Heart left ventricle (tissue), 16 donors: ENCODE measurements at regions not wholly inside any gene's neighbourhood (a gene's known extent, or its start where the extent isn't known, plus 50 kb on each side); places are given as distances from the start of the nearest gene placed in this dataset.

Experiments used
- ATAC-seq, 4 donors: fragments of 200-7000 bp; cut with Tn5 transposase; one replicate each; pipeline ENCODE4 v1.9.1; 2020 to 2022; ENCODE audit warnings: moderate library complexity in 4 of 4, mild to moderate bottlenecking in 3 of 4, moderate number of reproducible peaks in 1 of 4
- DNase-seq, 5 donors: peaks; one replicate each; pipeline ENCODE4 v3.0.0-alpha.2; 2020
- H3K27ac ChIP-seq, 12 donors: fragments of 200-600 bp; sonication (generic) in 4 of 12; one replicate each; pipeline versions ENCODE4 v1.5.0 to v1.8.0; 2016 to 2022; ENCODE audit warnings: mild to moderate bottlenecking in 2 of 12
- H3K27me3 ChIP-seq, 9 donors: fragments of 200-600 bp; sonication (generic) in 2 of 9; one replicate each; pipeline versions ENCODE4 v1.5.1 to v1.8.0; 2016 to 2022; ENCODE audit warnings: mild to moderate bottlenecking in 3 of 9
- H3K36me3 ChIP-seq, 9 donors: fragments of 200-600 bp; sonication (generic) in 2 of 9; one replicate each; pipeline versions ENCODE4 v1.5.0 to v1.8.0; 2018 to 2022; ENCODE audit warnings: mild to moderate bottlenecking in 2 of 9
- H3K4me1 ChIP-seq, 12 donors: fragments of 200-600 bp; sonication (generic) in 4 of 12; one replicate each; pipeline versions ENCODE4 v1.5.0 to v1.8.0; 2016 to 2022; ENCODE audit warnings: mild to moderate bottlenecking in 3 of 12
- H3K4me3 ChIP-seq, 12 donors: fragments of 200-600 bp; sonication (generic) in 4 of 12; one replicate each; pipeline versions ENCODE4 v1.5.0 to v1.8.0; 2017 to 2022; ENCODE audit warnings: mild to moderate bottlenecking in 9 of 12, moderate library complexity in 4 of 12
- H3K9me3 ChIP-seq, 12 donors: fragments of 200-600 bp; sonication (generic) in 4 of 12; one replicate each; pipeline versions ENCODE4 v1.5.0 to v1.8.0; 2016 to 2022; ENCODE audit warnings: mild to moderate bottlenecking in 1 of 12
- POLR2A ChIP-seq, 2 donors: fragments of 450-650 bp; IDR thresholded peaks; one replicate each; pipeline ENCODE4 v1.6.1; 2017; ENCODE audit warnings: antibody characterized with exemption in 2 of 2, mild to moderate bottlenecking in 2 of 2, moderate library complexity in 2 of 2
- WGBS, 4 donors: extraction: QIAGEN DNeasy Blood & Tissue Kit in 2 of 4; methylation state at CpG; one replicate each; pipeline versions ENCODE4 v1.1.5 to v1.1.7; 2013 to 2018; 5-methylcytosine and 5-hydroxymethylcytosine counted together
- intact Hi-C, 10 donors: fragments of 100-400 bp; cut with DNase I; formaldehyde crosslinking; loops; one replicate each; pipeline versions ENCODE4 v1.11.1 to v1.14.2; 2022
- TF ChIP-seq, protein P1 (sequence below), 12 donors: fragments of 200-600 bp; sonication (generic) in 4 of 12; IDR thresholded peaks; one replicate each; pipeline versions ENCODE4 v1.5.0 to v1.8.0; 2018 to 2022; ENCODE audit warnings: antibody characterized with exemption in 12 of 12, mild to moderate bottlenecking in 5 of 12
- donor health status: ischemic (EF 13 %, LVEDD 7.1; RV severe dilation, severe dysfunction).
- donor health status: healthy with polysubstance abuse.
- donor health status: DM: no; HTN: yes; CAD: no.
- donor health status: DM: no; HTN: no; CAD: no.
- donor health status: ischemic (EF 25% LVEDD 6.9; RV normal size, moderate dysfunction).
- donor health status: ischemic (EF 25% LVEDD 5.7; RV mildly dilated, moderate dysfunction).
- donor health status: healthy.
- donor health status: DM: yes; HTN: yes; CAD: no.
- donor health status: ischemic (EF 35%, LVEDD 5.7; RV mildly dilated, moderate dysfunction).
- donor health status: nonischemic (EF 11% LVEDD 7.7; RV severe dilation, severe dysfunction).
- donor health status: DM: yes; HTN: yes; CAD: no.
- donor health status: PGD.
- donor health status: ischemic (EF 29% LVEDD 5.4; RV normal size, mild dysfunction).
- donor health status: nonischemic (EF 23%, LVEDD 6.1; RV moderate dilation, normal function).

- intact Hi-C loops = loop anchor here in 1 of 10 donors (5.0 kb wide), 1 partner anchor 341 kb away; the partner anchor contains the start of gene MAP3K1
- DNase-seq = no peak
- Histone ChIP-seq H3K36me3 (no peaks in the 10 kb centered on the region), H3K4me3 (no peak overlapping the region), H3K27ac (no peak overlapping the region), H3K9me3 (no peaks in the 10 kb centered on the region), H3K27me3 (no peaks in the 10 kb centered on the region), H3K4me1 (peaks cover 0 to 44% (median 15%) of the 10 kb centered on the region in 12 donors)
- no peak for ATAC-seq
- no peak for TF ChIP-seq POLR2A (IDR thresholded peaks at IDR 0.05)
- TF ChIP-seq, protein P1, sequence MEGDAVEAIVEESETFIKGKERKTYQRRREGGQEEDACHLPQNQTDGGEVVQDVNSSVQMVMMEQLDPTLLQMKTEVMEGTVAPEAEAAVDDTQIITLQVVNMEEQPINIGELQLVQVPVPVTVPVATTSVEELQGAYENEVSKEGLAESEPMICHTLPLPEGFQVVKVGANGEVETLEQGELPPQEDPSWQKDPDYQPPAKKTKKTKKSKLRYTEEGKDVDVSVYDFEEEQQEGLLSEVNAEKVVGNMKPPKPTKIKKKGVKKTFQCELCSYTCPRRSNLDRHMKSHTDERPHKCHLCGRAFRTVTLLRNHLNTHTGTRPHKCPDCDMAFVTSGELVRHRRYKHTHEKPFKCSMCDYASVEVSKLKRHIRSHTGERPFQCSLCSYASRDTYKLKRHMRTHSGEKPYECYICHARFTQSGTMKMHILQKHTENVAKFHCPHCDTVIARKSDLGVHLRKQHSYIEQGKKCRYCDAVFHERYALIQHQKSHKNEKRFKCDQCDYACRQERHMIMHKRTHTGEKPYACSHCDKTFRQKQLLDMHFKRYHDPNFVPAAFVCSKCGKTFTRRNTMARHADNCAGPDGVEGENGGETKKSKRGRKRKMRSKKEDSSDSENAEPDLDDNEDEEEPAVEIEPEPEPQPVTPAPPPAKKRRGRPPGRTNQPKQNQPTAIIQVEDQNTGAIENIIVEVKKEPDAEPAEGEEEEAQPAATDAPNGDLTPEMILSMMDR (IDR thresholded peaks at IDR 0.05) = no peak
- WGBS, 4 donors = 73 to 81% (median 77%) methylated on average over 4 of the region's 4 CpGs
Observed at GRCh38 chr5:56475689-56476486, 242.8 kb upstream of the ANKRD55 start.

DNA sequence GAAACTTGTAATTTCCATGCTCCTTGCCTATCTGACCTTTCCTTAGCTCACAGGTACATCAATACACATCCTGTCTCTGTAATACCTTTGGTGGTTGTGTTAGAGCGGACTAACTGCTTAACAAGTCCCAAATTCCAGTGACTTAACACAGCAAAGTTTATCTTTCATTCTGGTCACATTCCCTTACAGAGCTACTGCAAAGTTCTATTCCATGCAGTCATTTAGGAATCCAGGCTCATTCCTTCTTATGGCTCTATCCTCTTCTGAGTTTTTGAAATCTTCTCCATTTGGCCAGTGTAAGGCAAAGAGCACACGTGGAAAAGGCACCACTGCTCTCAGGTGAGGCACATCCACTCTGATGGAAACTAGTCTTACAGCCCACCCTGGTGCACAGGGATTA is 238.6 kb upstream of the ANKRD55 start:
- no peaks in the 10 kb centered on the region for H3K36me3 ChIP-seq
- no peaks in the 10 kb centered on the region for H3K27me3 ChIP-seq
- intact Hi-C loops = no loop called here
- TF ChIP-seq, protein P1 (IDR thresholded peaks at IDR 0.05) = no peak
- no peak for TF ChIP-seq POLR2A (IDR thresholded peaks at IDR 0.05)
- WGBS, 4 donors = 93 to 96% (median 94%) methylated on average over 2 of the region's 2 CpGs
- no peak overlapping the region for H3K27ac ChIP-seq
- H3K4me1 ChIP-seq = peaks cover 0 to 12% (median 0%) of the 10 kb centered on the region in 12 donors
- no peak overlapping the region for H3K4me3 ChIP-seq
- ATAC-seq (no peak), DNase-seq (no peak)
- H3K9me3 ChIP-seq = no peaks in the 10 kb centered on the region

- Histone ChIP-seq H3K4me1 (peaks cover 0 to 16% (median 11%) of the 10 kb centered on the region in 12 donors), H3K9me3 (no peaks in the 10 kb centered on the region), H3K27me3 (no peaks in the 10 kb centered on the region), H3K36me3 (no peaks in the 10 kb centered on the region), H3K27ac (no peak overlapping the region), H3K4me3 (no peak overlapping the region)
- intact Hi-C loops = no loop called here
- ATAC-seq = no peak
- 82 to 94% (median 84%) methylated on average over 7 of the region's 7 CpGs for WGBS, 4 donors
- DNase-seq = no peak
- TF ChIP-seq, protein P1 (IDR thresholded peaks at IDR 0.05) = no peak
- TF ChIP-seq POLR2A (IDR thresholded peaks at IDR 0.05) = no peak
Observed at GRCh38 chr5:56470007-56470406, 236.9 kb upstream of the ANKRD55 start.

DNA sequence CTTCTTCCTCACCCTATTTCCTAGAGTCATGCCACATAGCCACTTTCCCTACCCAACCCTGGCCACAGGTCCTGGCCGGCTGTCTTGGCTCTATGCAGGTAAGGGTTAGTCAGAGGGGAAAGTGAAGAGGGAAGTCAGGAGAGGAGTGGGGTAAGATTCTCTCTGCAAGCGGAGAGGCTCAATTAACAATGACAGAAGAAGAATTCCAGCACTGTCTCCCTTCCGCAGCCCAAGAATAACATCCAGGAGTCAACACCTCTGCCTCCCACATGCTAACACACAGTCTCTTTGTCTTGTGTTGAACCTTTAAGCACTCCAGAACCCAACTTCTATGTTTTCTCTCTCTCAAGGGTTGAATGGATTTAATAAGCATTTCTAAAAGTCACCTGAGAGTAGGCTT is 235.1 kb upstream of the ANKRD55 start:
- H3K4me1 ChIP-seq = peaks cover 0 to 24% (median 12%) of the 10 kb centered on the region in 12 donors
- H3K27ac ChIP-seq = no peak overlapping the region
- intact Hi-C loops = loop anchor here in 1 of 10 donors (10.0 kb wide), 2 partner anchors 113 to 193 kb away; no protein-coding TSS in a partner anchor
- ATAC-seq (no peak), DNase-seq (no peak)
- TF ChIP-seq, protein P1 (IDR thresholded peaks at IDR 0.05) = no peak
- TF ChIP-seq POLR2A (IDR thresholded peaks at IDR 0.05) = no peak
- 68 to 80% (median 75%) methylated on average over 3 of the region's 3 CpGs for WGBS, 4 donors
- H3K27me3 ChIP-seq = no peaks in the 10 kb centered on the region
- H3K4me3 ChIP-seq = no peak overlapping the region
- H3K9me3 ChIP-seq = no peaks in the 10 kb centered on the region
- H3K36me3 ChIP-seq = no peaks in the 10 kb centered on the region
